ENCODE measurements at regions not wholly inside any gene's neighbourhood (a gene's known extent, or its start where the extent isn't known, plus 50 kb on each side); places are given as distances from the start of the nearest gene placed in this dataset.
A peak's percentile ranks its signal among the peaks of the same experiment; 100 is the strongest.

DNA sequence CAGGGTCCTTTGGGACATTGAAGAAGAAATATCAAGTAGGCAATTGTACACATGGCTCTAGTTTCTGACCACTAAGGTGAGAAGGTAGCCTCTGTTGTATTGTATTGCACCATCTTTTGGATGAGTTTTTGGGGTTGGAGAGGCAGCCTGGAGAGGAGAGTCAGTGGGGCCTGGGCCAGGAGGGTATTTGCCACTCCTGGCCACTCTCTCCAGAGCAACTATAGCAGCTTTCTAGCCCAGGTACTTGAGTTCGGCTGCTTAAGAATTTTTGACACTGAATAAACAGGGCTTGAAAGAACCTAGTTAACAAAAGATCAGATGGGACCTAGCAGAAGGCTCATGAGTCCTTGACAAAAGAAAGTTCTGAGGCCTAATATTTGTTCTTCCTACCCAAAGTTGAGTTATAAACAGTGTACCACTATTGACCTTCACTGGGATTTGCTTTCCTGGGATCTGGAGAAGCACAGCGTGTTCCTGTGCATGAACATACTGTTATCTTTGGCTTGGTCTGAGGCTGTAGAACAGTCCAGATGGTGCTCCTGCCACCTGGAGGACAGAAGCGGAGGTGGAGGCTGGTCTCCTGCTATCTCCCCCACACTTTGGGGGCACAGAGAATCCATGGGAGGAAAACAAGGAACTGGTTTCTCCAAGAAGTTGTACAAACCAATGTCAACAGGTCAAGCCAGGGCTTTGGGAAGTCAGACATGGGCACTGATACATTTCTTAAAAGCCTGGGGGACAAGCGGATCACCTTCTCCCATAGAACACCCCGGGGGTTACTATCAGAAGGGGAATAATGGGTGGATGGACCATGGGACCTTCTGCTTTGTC, 110.4 kb upstream of the LIFR start:
- no peak for FAIRE-seq
- no peak overlapping the region for H3K9ac ChIP-seq (replicated peaks in 1 of 4; ENCODE audit: extremely low read depth in 1 of 4, low read depth in 3 of 4, low read length in 3 of 4)
- TF ChIP-seq CREB1 (IDR thresholded peaks at IDR 0.05) (no peak), CBX5 (IDR thresholded peaks at IDR 0.05; ENCODE audit: low read depth, low read length) (no peak), SIN3A (conservative IDR thresholded peaks at IDR 0.05 in 1 of 2, IDR thresholded peaks at IDR 0.05 in 1 of 2; ENCODE audit: low read depth in 1 of 2, low read length in 2 of 2) (no peak), SAP30 (IDR thresholded peaks at IDR 0.05; ENCODE audit: insufficient read depth, insufficient replicate concordance, low read length) (no peak), HDAC2 (IDR thresholded peaks at IDR 0.05; ENCODE audit: borderline replicate concordance in 1 of 2, low read depth in 2 of 2, low read length in 2 of 2) (no peak), EGR1 (IDR thresholded peaks at IDR 0.05; ENCODE audit: borderline replicate concordance, low read depth, low read length) (no peak), BCL11A (IDR thresholded peaks at IDR 0.05; ENCODE audit: low read depth in 2 of 2, low read length in 2 of 2) (no peak), CBX8 (IDR thresholded peaks at IDR 0.05; ENCODE audit: borderline replicate concordance, low read depth, low read length) (no peak), SRF (IDR thresholded peaks at IDR 0.05; ENCODE audit: low read depth, low read length) (no peak)
- TF ChIP-seq, protein P1, sequence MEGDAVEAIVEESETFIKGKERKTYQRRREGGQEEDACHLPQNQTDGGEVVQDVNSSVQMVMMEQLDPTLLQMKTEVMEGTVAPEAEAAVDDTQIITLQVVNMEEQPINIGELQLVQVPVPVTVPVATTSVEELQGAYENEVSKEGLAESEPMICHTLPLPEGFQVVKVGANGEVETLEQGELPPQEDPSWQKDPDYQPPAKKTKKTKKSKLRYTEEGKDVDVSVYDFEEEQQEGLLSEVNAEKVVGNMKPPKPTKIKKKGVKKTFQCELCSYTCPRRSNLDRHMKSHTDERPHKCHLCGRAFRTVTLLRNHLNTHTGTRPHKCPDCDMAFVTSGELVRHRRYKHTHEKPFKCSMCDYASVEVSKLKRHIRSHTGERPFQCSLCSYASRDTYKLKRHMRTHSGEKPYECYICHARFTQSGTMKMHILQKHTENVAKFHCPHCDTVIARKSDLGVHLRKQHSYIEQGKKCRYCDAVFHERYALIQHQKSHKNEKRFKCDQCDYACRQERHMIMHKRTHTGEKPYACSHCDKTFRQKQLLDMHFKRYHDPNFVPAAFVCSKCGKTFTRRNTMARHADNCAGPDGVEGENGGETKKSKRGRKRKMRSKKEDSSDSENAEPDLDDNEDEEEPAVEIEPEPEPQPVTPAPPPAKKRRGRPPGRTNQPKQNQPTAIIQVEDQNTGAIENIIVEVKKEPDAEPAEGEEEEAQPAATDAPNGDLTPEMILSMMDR (IDR thresholded peaks at IDR 0.05; ENCODE audit: control extremely low read depth in 1 of 3, insufficient read depth in 1 of 3, low read depth in 1 of 3, low read length in 3 of 3), result peak; percentile 67 to 72 (median 67)

More for the DNA sequence above, 110.4 kb upstream of the LIFR start:
- no peak overlapping the region for H3K14ac ChIP-seq (ENCODE audit: insufficient read length)
- no peaks in the 10 kb centered on the region for H3K4me1 ChIP-seq (replicated peaks in 1 of 4; ENCODE audit: control insufficient read depth in 3 of 4, insufficient read depth in 4 of 4, low read length in 3 of 4)
- no peak overlapping the region for H2BK5ac ChIP-seq (ENCODE audit: low read depth, low read length)
- no peak overlapping the region for H2BK20ac ChIP-seq (ENCODE audit: low read length)
- no peak overlapping the region for H3K4me2 ChIP-seq (ENCODE audit: insufficient read depth in 1 of 2, low read depth in 2 of 2, low read length in 2 of 2)
- H3K27ac ChIP-seq (ENCODE audit: low read depth, low read length), result no peak overlapping the region
- DNase-seq (ENCODE audit: low read depth in 1 of 2, low spot score in 2 of 2), result peak in 1 of 2 experiments; percentile 48
- H2BK12ac ChIP-seq (ENCODE audit: low read depth, low read length), result no peak overlapping the region
- 89% methylated on average over 5 of the region's 5 CpGs; no CpG with 5 or more reads in 1 of the 2 experiments for WGBS, 2 experiments (ENCODE audit: extremely low coverage in 1 of 2, insufficient coverage in 1 of 2, insufficient read length in 1 of 2, insufficient replicate concordance in 2 of 2, low coverage in 1 of 2, low lambda C conversion rate in 2 of 2, missing lambda C conversion rate in 1 of 2)
- no peak overlapping the region for H2BK120ac ChIP-seq (replicated peaks; ENCODE audit: low read depth, low read length)
- no peak overlapping the region for H3K56ac ChIP-seq (replicated peaks; ENCODE audit: insufficient read length, low read depth, low read length)
- H4K91ac ChIP-seq (replicated peaks; ENCODE audit: insufficient read length, low read length), result no peak overlapping the region
- H2BK15ac ChIP-seq (ENCODE audit: low read length), result no peak overlapping the region
- H3K79me1 ChIP-seq (ENCODE audit: low read depth, low read length), result no peaks in the 10 kb centered on the region
- no peak overlapping the region for H3K18ac ChIP-seq (ENCODE audit: extremely low read depth, low read length)
- H3K23me2 ChIP-seq (ENCODE audit: low read depth, low read length), result no peaks in the 10 kb centered on the region
- ChIA-PET POLR2A (ENCODE audit: partially characterized antibody) (no interaction called here), CTCF (ENCODE audit: partially characterized antibody) (interaction anchor here (0.7 to 3.1 kb wide), 19 partner anchors 10 to 255 kb away, joined by 3 to 19 read pairs (median 5); no protein-coding TSS in a partner anchor)
- no peak overlapping the region for H3K4me3 ChIP-seq (ENCODE audit: extremely low read depth in 1 of 4, insufficient read depth in 2 of 4, low read depth in 3 of 4, low read length in 4 of 4)
- no peak overlapping the region for H4K5ac ChIP-seq (ENCODE audit: insufficient read length, low read depth, low read length)
- no peak overlapping the region for H3K23ac ChIP-seq (ENCODE audit: insufficient read length)
- H3K4ac ChIP-seq (replicated peaks; ENCODE audit: insufficient read length, low read depth, low read length), result no peak overlapping the region
- H2AFZ ChIP-seq (ENCODE audit: low read length), result no peak overlapping the region
- no peaks in the 10 kb centered on the region for H3K36me3 ChIP-seq (ENCODE audit: control insufficient read depth in 2 of 4, insufficient read depth in 4 of 4, low read length in 3 of 4)
- H2AK5ac ChIP-seq (ENCODE audit: low read depth, low read length), result no peak overlapping the region
- no peak overlapping the region for H4K8ac ChIP-seq (ENCODE audit: extremely low read depth, insufficient read depth, low read length)
- no peaks in the 10 kb centered on the region for H4K20me1 ChIP-seq (replicated peaks in 1 of 2; ENCODE audit: control insufficient read depth in 1 of 2, insufficient read depth in 2 of 2, low read length in 2 of 2)
- H3K27me3 ChIP-seq (replicated peaks in 1 of 4; ENCODE audit: control insufficient read depth in 3 of 4, extremely low read depth in 1 of 4, insufficient read depth in 3 of 4, low read length in 3 of 4), result no peaks in the 10 kb centered on the region
- H3K9me3 ChIP-seq (ENCODE audit: insufficient read depth in 2 of 2, low read depth in 1 of 2, low read length in 1 of 2), result no peaks in the 10 kb centered on the region
- no peaks in the 10 kb centered on the region for H3K79me2 ChIP-seq (ENCODE audit: control insufficient read depth in 1 of 2, insufficient read depth in 2 of 2, low read length in 2 of 2)

All from H1 (cell line).